Astrocyte (in vitro differentiated cells and primary cell): ENCODE measurements at regions not wholly inside any gene's neighbourhood (a gene's known extent, or its start where the extent isn't known, plus 50 kb on each side); places are given as distances from the start of the nearest gene placed in this dataset.

ENCODE experiments used
- CTCF ChIP-seq: IDR thresholded peaks from 2 replicates; pipeline ENCODE4 v1.5.1; 2011; ENCODE audit warnings: low read depth, mild to moderate bottlenecking, inconsistent platforms, low read length, moderate library complexity; ENCODE audit not compliant: insufficient read depth
- EZH2 ChIP-seq: IDR thresholded peaks from 2 replicates; pipeline ENCODE4 v1.6.1; 2012; ENCODE audit warnings: mild to moderate bottlenecking, low read length, inconsistent platforms; ENCODE audit not compliant: insufficient read depth

- no peak for TF ChIP-seq CTCF
- no peak for TF ChIP-seq EZH2
These were observed 67.7 kb upstream of the SVIL start for GRCh38 chr10:29702273-29703164.
